ENCODE measurements at regions not wholly inside any gene's neighbourhood (a gene's known extent, or its start where the extent isn't known, plus 50 kb on each side); places are given as distances from the start of the nearest gene placed in this dataset.

- Histone ChIP-seq H2AFZ (ENCODE audit: control insufficient read depth, low read length) (no peak overlapping the region), H3K9me1 (ENCODE audit: control insufficient read depth, extremely low read depth, insufficient read depth, low read length) (no peaks in the 10 kb centered on the region), H3K4me2 (ENCODE audit: control insufficient read depth, extremely low read depth, insufficient read depth, low read depth, low read length) (no peak overlapping the region), H3K9ac (ENCODE audit: control insufficient read depth, extremely low read depth, insufficient read depth, low read length) (no peak overlapping the region), H3K27ac (ENCODE audit: control insufficient read depth, insufficient read depth, low read length) (no peak overlapping the region), H3K27me3 (ENCODE audit: control insufficient read depth, extremely low read depth, insufficient read depth, low read length) (no peaks in the 10 kb centered on the region), H3K36me3 (ENCODE audit: control insufficient read depth in 2 of 2, extremely low read depth in 1 of 2, insufficient read depth in 2 of 2, low read length in 2 of 2) (no peaks in the 10 kb centered on the region), H3K79me2 (ENCODE audit: control insufficient read depth, insufficient read depth, low read length) (no peaks in the 10 kb centered on the region), H3K9me3 (ENCODE audit: control insufficient read depth, low read depth, low read length) (no peaks in the 10 kb centered on the region), H4K20me1 (ENCODE audit: control insufficient read depth, extremely low read depth, insufficient read depth, low read length) (no peaks in the 10 kb centered on the region), H3K4me1 (ENCODE audit: control insufficient read depth, extremely low read depth, insufficient read depth, low read length) (no peaks in the 10 kb centered on the region), H3K4me3 (ENCODE audit: control insufficient read depth in 2 of 3, extremely low read depth in 1 of 3, insufficient read depth in 2 of 3, low read depth in 1 of 3, low read length in 3 of 3) (no peak overlapping the region)
- no peak for TF ChIP-seq EZH2 (IDR thresholded peaks at IDR 0.05; ENCODE audit: low read length)
- no peak for TF ChIP-seq CTCF (optimal IDR thresholded peaks at IDR 0.05 in 1 of 3, IDR thresholded peaks at IDR 0.05 in 1 of 3, conservative IDR thresholded peaks at IDR 0.05 in 1 of 3; ENCODE audit: extremely low read depth in 1 of 3, insufficient read depth in 2 of 3, low read length in 3 of 3)
- FAIRE-seq (no peak), DNase-seq (ENCODE audit: low read depth, low spot score) (no peak)
- dilution Hi-C loops (cut with MboI; ENCODE audit: extremely low pct_ligation_motif_present, low sequenced_read_pairs): no loop called here
Measured at GRCh38 chr2:51220080-51220479, 188.1 kb upstream of the NRXN1 start.

- DNase-seq (ENCODE audit: low read depth, low spot score) (no peak), FAIRE-seq (no peak)
- no peaks in the 10 kb centered on the region for H3K9me1 ChIP-seq (ENCODE audit: control insufficient read depth, extremely low read depth, insufficient read depth, low read length)
- H3K4me2 ChIP-seq (ENCODE audit: control insufficient read depth, extremely low read depth, insufficient read depth, low read depth, low read length): no peak overlapping the region
- TF ChIP-seq EZH2 (IDR thresholded peaks at IDR 0.05; ENCODE audit: low read length) (no peak), CTCF (optimal IDR thresholded peaks at IDR 0.05 in 1 of 3, IDR thresholded peaks at IDR 0.05 in 1 of 3, conservative IDR thresholded peaks at IDR 0.05 in 1 of 3; ENCODE audit: extremely low read depth in 1 of 3, insufficient read depth in 2 of 3, low read length in 3 of 3) (no peak)
- dilution Hi-C loops (cut with MboI; ENCODE audit: extremely low pct_ligation_motif_present, low sequenced_read_pairs): no loop called here
- H2AFZ ChIP-seq (ENCODE audit: control insufficient read depth, low read length): no peak overlapping the region
- no peak overlapping the region for H3K27ac ChIP-seq (ENCODE audit: control insufficient read depth, insufficient read depth, low read length)
- H3K9me3 ChIP-seq (ENCODE audit: control insufficient read depth, low read depth, low read length): no peaks in the 10 kb centered on the region
- no peaks in the 10 kb centered on the region for H3K27me3 ChIP-seq (ENCODE audit: control insufficient read depth, extremely low read depth, insufficient read depth, low read length)
- H3K36me3 ChIP-seq (ENCODE audit: control insufficient read depth in 2 of 2, extremely low read depth in 1 of 2, insufficient read depth in 2 of 2, low read length in 2 of 2): no peaks in the 10 kb centered on the region
- H4K20me1 ChIP-seq (ENCODE audit: control insufficient read depth, extremely low read depth, insufficient read depth, low read length): no peaks in the 10 kb centered on the region
- no peak overlapping the region for H3K9ac ChIP-seq (ENCODE audit: control insufficient read depth, extremely low read depth, insufficient read depth, low read length)
- no peaks in the 10 kb centered on the region for H3K79me2 ChIP-seq (ENCODE audit: control insufficient read depth, insufficient read depth, low read length)
- no peaks in the 10 kb centered on the region for H3K4me1 ChIP-seq (ENCODE audit: control insufficient read depth, extremely low read depth, insufficient read depth, low read length)
- H3K4me3 ChIP-seq (ENCODE audit: control insufficient read depth in 2 of 3, extremely low read depth in 1 of 3, insufficient read depth in 2 of 3, low read depth in 1 of 3, low read length in 3 of 3): no peak overlapping the region
Measured at GRCh38 chr2:51219468-51219867, 187.5 kb upstream of the NRXN1 start.
